Cardiac muscle cell (in vitro differentiated cells and primary cell): ENCODE measurements at regions not wholly inside any gene's neighbourhood (a gene's known extent, or its start where the extent isn't known, plus 50 kb on each side); places are given as distances from the start of the nearest gene placed in this dataset.
A peak's percentile ranks its signal among the peaks of the same experiment; 100 is the strongest.
"Not testable (repeated sequence)": the region's sequence is repeated elsewhere in the genome, so short reads cannot be mapped to it uniquely, and the experiment has no call there.

Experiments used
- DNase-seq, 2 donors: peaks; one replicate each; pipeline versions ENCODE4 v3.0.0 to v3.0.0-alpha.2; 2010 to 2017; ENCODE audit warnings: low read depth in 1 of 2, low spot score in 1 of 2
- H3K27ac ChIP-seq: fragments of 200-600 bp; sonication (generic); 2 replicates; pipeline ENCODE4 v1.5.1; 2016
- H3K27me3 ChIP-seq: fragments of 200-600 bp; sonication (generic); 2 replicates; pipeline ENCODE4 v1.6.0; 2016; ENCODE audit warnings: control low read depth
- H3K36me3 ChIP-seq: fragments of 200-600 bp; sonication (generic); 2 replicates; pipeline ENCODE4 v1.5.1; 2016; ENCODE audit warnings: control low read depth
- H3K4me1 ChIP-seq: fragments of 200-600 bp; sonication (generic); 2 replicates; pipeline ENCODE4 v1.8.1; 2017; ENCODE audit warnings: low read depth, mild to moderate bottlenecking, mixed run types
- H3K4me3 ChIP-seq: fragments of 200-600 bp; sonication (generic); 2 replicates; pipeline ENCODE4 v1.5.1; 2016; ENCODE audit warnings: mild to moderate bottlenecking
- H3K9me3 ChIP-seq: fragments of 200-600 bp; sonication (generic); 2 replicates; pipeline ENCODE4 v1.5.1; 2017; ENCODE audit warnings: low read depth, mild to moderate bottlenecking, control low read depth
- TF ChIP-seq, protein P1 (sequence below): IDR thresholded peaks from 2 replicates; pipeline ENCODE4 v1.5.1; 2012; ENCODE audit warnings: low read depth, mild to moderate bottlenecking, low read length

DNA sequence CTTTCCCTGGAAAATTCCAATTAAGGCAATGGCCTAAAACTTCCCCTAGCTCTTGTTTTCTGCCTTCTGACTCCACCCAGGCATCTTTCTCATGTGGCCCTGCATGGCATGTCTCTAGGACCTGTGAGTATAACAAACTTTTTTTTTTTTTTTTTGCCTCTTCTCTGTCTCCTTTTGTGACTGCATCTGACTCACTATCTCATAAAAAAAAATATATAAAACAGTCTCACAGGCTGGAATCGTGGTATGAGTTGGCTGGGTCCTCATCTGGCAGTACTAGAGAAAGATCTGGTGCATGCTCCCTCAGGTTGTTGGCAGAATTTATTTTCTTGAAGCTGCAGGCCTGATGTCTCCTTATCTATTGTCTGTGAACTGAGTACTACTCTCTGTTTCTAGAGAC lies 313.9 kb downstream of the TECRL start:
- H3K9me3 ChIP-seq, result no peaks in the 10 kb centered on the region
- H3K27me3 ChIP-seq, result no peaks in the 10 kb centered on the region
- H3K36me3 ChIP-seq, result no peaks in the 10 kb centered on the region
- TF ChIP-seq, protein P1, sequence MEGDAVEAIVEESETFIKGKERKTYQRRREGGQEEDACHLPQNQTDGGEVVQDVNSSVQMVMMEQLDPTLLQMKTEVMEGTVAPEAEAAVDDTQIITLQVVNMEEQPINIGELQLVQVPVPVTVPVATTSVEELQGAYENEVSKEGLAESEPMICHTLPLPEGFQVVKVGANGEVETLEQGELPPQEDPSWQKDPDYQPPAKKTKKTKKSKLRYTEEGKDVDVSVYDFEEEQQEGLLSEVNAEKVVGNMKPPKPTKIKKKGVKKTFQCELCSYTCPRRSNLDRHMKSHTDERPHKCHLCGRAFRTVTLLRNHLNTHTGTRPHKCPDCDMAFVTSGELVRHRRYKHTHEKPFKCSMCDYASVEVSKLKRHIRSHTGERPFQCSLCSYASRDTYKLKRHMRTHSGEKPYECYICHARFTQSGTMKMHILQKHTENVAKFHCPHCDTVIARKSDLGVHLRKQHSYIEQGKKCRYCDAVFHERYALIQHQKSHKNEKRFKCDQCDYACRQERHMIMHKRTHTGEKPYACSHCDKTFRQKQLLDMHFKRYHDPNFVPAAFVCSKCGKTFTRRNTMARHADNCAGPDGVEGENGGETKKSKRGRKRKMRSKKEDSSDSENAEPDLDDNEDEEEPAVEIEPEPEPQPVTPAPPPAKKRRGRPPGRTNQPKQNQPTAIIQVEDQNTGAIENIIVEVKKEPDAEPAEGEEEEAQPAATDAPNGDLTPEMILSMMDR, result no peak
- no peak overlapping the region for H3K27ac ChIP-seq
- no peaks in the 10 kb centered on the region for H3K4me1 ChIP-seq
- no peak overlapping the region for H3K4me3 ChIP-seq
- DNase-seq, result no peak

GRCh38 chr4:64079316-64079715 lies 329.9 kb downstream of the TECRL start:
- Histone ChIP-seq H3K36me3 (no peaks in the 10 kb centered on the region), H3K27me3 (no peaks in the 10 kb centered on the region), H3K9me3 (no peaks in the 10 kb centered on the region), H3K27ac (no peak overlapping the region), H3K4me1 (no peaks in the 10 kb centered on the region), H3K4me3 (no peak overlapping the region)
- TF ChIP-seq, protein P1, result no peak
- no peak for DNase-seq

DNA sequence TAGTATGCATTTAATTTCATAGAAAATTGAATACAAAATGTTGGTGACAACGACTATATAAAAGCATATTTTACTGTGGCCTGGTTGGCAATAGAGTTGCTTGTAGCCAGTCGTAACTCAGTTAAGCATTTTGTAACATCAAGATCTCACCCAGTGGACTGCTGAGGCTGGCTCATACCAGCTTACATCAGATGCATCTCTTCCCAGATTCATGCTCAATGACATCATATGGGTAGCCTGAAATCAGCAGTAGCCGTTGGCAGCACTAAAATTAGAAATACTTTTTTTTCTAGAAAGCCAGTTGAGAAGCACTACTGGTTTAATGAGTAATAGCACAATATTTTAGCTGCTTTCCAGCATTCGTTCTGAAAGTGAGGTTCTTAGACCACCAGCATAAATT lies 341.2 kb downstream of the TECRL start:
- Histone ChIP-seq H3K4me3 (no peak overlapping the region), H3K27ac (no peak overlapping the region), H3K4me1 (no peaks in the 10 kb centered on the region), H3K9me3 (no peaks in the 10 kb centered on the region), H3K36me3 (no peaks in the 10 kb centered on the region), H3K27me3 (no peaks in the 10 kb centered on the region)
- TF ChIP-seq, protein P1, result no peak
- DNase-seq, result no peak

DNA sequence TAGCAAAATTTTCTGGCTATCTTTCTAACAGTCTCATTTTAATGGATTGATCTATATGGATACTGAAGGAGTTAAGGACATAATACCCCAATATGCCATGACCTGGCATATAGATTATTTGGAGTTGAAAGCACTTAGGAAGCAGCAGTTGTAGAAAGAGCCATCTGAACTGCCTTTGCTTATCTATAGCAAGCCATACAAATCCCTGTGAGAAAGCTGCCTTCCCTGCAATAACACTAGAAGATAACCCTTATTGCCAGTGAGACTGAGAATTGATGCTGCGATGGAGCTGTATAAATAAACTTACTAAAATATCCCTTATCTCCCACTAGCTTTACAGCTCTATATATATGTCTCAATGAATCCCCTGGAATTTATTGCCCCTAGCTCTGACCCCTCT lies 346.3 kb downstream of the TECRL start:
- Histone ChIP-seq H3K9me3 (no peaks in the 10 kb centered on the region), H3K27ac (no peak overlapping the region), H3K27me3 (no peaks in the 10 kb centered on the region), H3K4me1 (peaks cover 5% of the 10 kb centered on the region), H3K36me3 (no peaks in the 10 kb centered on the region), H3K4me3 (no peak overlapping the region)
- peak in 1 of 2 donors; percentile 57 for DNase-seq
- TF ChIP-seq, protein P1, result no peak

GRCh38 chr4:64037033-64037432 lies 372.2 kb downstream of the TECRL start:
- H3K4me3 ChIP-seq, H3K27ac ChIP-seq, DNase-seq, H3K4me1 ChIP-seq, H3K36me3 ChIP-seq, H3K27me3 ChIP-seq, H3K9me3 ChIP-seq: not testable (repeated sequence)

- no peak overlapping the region for H3K4me3 ChIP-seq
- H3K36me3 ChIP-seq, result no peaks in the 10 kb centered on the region
- TF ChIP-seq, protein P1, result no peak
- H3K9me3 ChIP-seq, result no peaks in the 10 kb centered on the region
- no peaks in the 10 kb centered on the region for H3K27me3 ChIP-seq
- H3K4me1 ChIP-seq, result peaks cover 4% of the 10 kb centered on the region
- DNase-seq, result no peak
- H3K27ac ChIP-seq, result no peak overlapping the region
These were observed 386.7 kb downstream of the TECRL start for GRCh38 chr4:64022560-64022959.
